MCF 10A (cell line): ENCODE measurements at regions not wholly inside any gene's neighbourhood (a gene's known extent, or its start where the extent isn't known, plus 50 kb on each side); places are given as distances from the start of the nearest gene placed in this dataset.
"Not testable (repeated sequence)": the region's sequence is repeated elsewhere in the genome, so short reads cannot be mapped to it uniquely, and the experiment has no call there.

Experiments used
- BruUV-seq: library from RNA; stranded (reverse); fragments of 400-500 nt; replicated peaks from 2 replicates; lab custom pipeline; 2021; lab: Mats Ljungman, UMichigan
- CTCF ChIA-PET: fragments of 300-600 bp; sonication (Branson Sonifier 250); formaldehyde crosslinking; extraction: SDS; loops from one replicate; lab custom pipeline; 2021; ENCODE audit warnings: antibody characterized with exemption, inconsistent platforms; lab: Yijun Ruan, JAX
- POLR2A ChIA-PET: fragments of 300-600, 350-650 bp; sonication (Branson Sonifier 250); formaldehyde crosslinking; extraction: SDS; loops from one replicate; lab custom pipeline; 2020; ENCODE audit warnings: antibody characterized with exemption, inconsistent platforms; lab: Yijun Ruan, JAX
- DNase-seq: peaks from one replicate; pipeline ENCODE4 v3.0.0-alpha.2; 2018; ENCODE audit not compliant: unreplicated experiment
- H3K27ac Mint-ChIP-seq: one replicate; pipeline ENCODE4 v1.8.0; 2022; ENCODE audit warnings: mild to moderate bottlenecking, low read depth, mixed read lengths; ENCODE audit not compliant: unreplicated experiment
- H3K27me3 Mint-ChIP-seq: one replicate; pipeline ENCODE4 v1.8.0; 2022; ENCODE audit warnings: mixed read lengths; ENCODE audit not compliant: insufficient read depth, unreplicated experiment
- H3K36me3 Mint-ChIP-seq: one replicate; pipeline ENCODE4 v1.8.0; 2022; ENCODE audit warnings: mild to moderate bottlenecking, moderate library complexity, mixed read lengths; ENCODE audit not compliant: insufficient read depth, unreplicated experiment
- H3K4me1 Mint-ChIP-seq: one replicate; pipeline ENCODE4 v1.8.0; 2022; ENCODE audit warnings: mixed read lengths; ENCODE audit not compliant: insufficient read depth, unreplicated experiment
- H3K4me3 Mint-ChIP-seq: one replicate; pipeline ENCODE4 v1.8.0; 2022; ENCODE audit warnings: mild to moderate bottlenecking, moderate library complexity, mixed read lengths; ENCODE audit not compliant: unreplicated experiment
- H3K9me3 Mint-ChIP-seq: one replicate; pipeline ENCODE4 v1.8.0; 2022; ENCODE audit warnings: mixed read lengths; ENCODE audit not compliant: unreplicated experiment
- CTCF ChIP-seq: fragments of 200-600 bp; IDR thresholded peaks from one replicate; pipeline ENCODE4 v1.8.0; 2022; ENCODE audit warnings: antibody characterized with exemption, mild to moderate bottlenecking; ENCODE audit not compliant: unreplicated experiment
- intact Hi-C: fragments of 100-400 bp; cut with micrococcal nuclease; formaldehyde crosslinking; loops from 2 replicates; pipeline ENCODE4 v1.14.1; 2022

DNA sequence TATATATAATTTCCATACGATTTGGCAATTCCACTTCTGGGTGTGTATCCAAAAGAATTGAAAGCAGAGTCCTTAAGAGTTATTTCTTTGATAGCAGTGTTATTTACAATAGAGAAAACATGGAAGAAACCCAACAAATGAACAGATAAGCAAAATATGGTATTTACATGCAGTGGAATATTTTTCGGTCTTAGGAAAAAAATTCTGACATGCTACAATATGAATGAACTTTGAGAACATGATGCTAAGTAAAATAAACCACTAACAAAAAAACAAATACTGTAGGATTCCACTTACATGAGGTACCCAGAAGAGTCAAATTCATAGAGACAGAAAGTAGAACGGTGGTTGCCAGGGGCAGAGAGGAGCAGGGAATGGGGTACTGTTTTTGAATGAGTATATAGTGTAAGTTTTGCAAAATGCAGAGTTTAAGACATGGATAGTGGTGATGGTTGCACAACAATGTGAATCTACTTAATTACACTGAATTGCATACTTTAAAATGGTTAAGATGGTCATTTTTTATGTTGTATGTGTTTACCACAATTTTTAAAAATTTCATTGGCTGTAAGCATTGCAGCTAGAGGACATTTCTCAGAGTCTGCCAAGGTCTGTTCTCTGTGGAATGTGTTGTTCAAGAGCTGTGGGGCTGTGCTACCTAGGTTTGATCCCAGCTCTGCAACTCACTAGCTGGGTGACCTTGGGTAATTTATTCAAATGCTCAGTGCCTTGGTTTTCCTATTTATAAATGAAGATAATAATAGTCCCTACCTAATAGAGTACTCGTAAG lies 122.1 kb downstream of the MEX3B start:
- CTCF ChIA-PET: interaction anchor here (0.7 kb wide), 2 partner anchors 39 to 523 kb away, joined by 3 read pairs; no protein-coding TSS in a partner anchor
- Mint-ChIP-seq H3K36me3 (no peaks in the 10 kb centered on the region), H3K4me1 (no peaks in the 10 kb centered on the region), H3K27me3 (no peaks in the 10 kb centered on the region), H3K4me3 (no peak overlapping the region), H3K27ac (no peak overlapping the region), H3K9me3 (peaks cover 11% of the 10 kb centered on the region)
- TF ChIP-seq CTCF: no peak
- DNase-seq: no peak
- POLR2A ChIA-PET: no interaction called here
- no TSS peak for BruUV-seq
- intact Hi-C loops: no loop called here

GRCh38 chr15:81922143-81922542 lies 123.7 kb downstream of the MEX3B start:
- H3K9me3 Mint-ChIP-seq: peaks cover 22% of the 10 kb centered on the region
- POLR2A ChIA-PET: interaction anchor here (0.7 kb wide), 1 partner anchor 127 kb away, joined by 3 read pairs; no protein-coding TSS in a partner anchor
- CTCF ChIA-PET: interaction anchor here (0.8 kb wide), 1 partner anchor 9 kb away, joined by 3 read pairs; no protein-coding TSS in a partner anchor
- H3K36me3 Mint-ChIP-seq: no peaks in the 10 kb centered on the region
- DNase-seq: no peak
- BruUV-seq: no TSS peak
- TF ChIP-seq CTCF: no peak
- H3K27ac Mint-ChIP-seq: no peak overlapping the region
- no peak overlapping the region for H3K4me3 Mint-ChIP-seq
- no peaks in the 10 kb centered on the region for H3K27me3 Mint-ChIP-seq
- intact Hi-C loops: no loop called here
- no peaks in the 10 kb centered on the region for H3K4me1 Mint-ChIP-seq

DNA sequence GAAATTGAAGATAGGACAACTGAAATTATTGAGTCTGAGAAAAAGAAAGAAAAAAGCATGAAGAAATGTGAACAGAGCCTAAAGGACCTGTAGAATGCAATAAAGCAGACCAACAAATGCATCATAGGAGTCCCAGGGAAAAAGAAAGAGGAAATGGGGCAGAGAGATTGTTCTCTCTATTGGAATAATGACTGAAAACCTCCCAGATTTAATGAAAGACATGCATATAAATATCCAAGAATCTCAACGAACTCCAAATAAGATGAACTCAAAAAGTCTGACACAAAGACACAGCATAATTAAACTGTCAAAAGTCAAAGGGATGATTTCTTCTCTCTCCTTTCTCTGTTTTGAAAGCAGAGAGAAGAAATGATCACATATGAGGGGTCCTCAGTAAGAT lies 124.7 kb downstream of the MEX3B start:
- Mint-ChIP-seq H3K27me3 (no peaks in the 10 kb centered on the region), H3K4me1 (no peaks in the 10 kb centered on the region), H3K9me3 (peaks cover 24% of the 10 kb centered on the region), H3K36me3 (no peaks in the 10 kb centered on the region), H3K27ac (no peak overlapping the region), H3K4me3 (no peak overlapping the region)
- DNase-seq: no peak
- BruUV-seq: no TSS peak
- TF ChIP-seq CTCF: no peak
- CTCF ChIA-PET: no interaction called here
- intact Hi-C loops: no loop called here
- POLR2A ChIA-PET: no interaction called here

DNA sequence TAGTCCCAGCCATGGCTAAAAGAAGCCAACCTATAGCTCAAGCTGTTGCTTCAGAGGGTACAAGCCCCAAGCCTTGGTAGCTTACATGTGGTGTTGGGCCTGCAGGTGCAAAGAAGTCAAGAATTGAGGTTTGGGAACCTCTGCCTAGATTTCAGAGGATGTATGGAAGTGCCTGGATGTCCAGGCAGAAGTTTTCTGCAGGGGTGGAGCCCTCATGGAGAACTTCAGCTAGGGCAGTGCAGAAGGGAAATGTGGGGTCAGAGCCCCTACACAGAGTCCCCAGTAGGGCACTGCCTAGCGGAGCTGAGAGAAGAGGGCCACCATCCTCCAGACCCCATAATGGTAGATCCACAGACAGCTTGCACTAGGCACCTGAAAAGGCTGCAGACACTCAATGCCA lies 127.1 kb downstream of the MEX3B start:
- POLR2A ChIA-PET, H3K36me3 Mint-ChIP-seq, H3K4me3 Mint-ChIP-seq, H3K4me1 Mint-ChIP-seq, DNase-seq, H3K27me3 Mint-ChIP-seq, BruUV-seq, intact Hi-C loops, H3K27ac Mint-ChIP-seq: not testable (repeated sequence)
- CTCF ChIA-PET: interaction anchor here (0.6 kb wide), 1 partner anchor 41 kb away, joined by 4 read pairs; no protein-coding TSS in a partner anchor
- peaks cover 24% of the 10 kb centered on the region for H3K9me3 Mint-ChIP-seq
